ENCODE measurements at regions not wholly inside any gene's neighbourhood (a gene's known extent, or its start where the extent isn't known, plus 50 kb on each side); places are given as distances from the start of the nearest gene placed in this dataset.

GRCh38 chr7:16061630-16062029 lies 359.7 kb downstream of the CRPPA start (continued):
- TF ChIP-seq ZNF462 (CRISPR knock-in tag; IDR thresholded peaks at IDR 0.05) (no peak), CREB1 (CRISPR knock-in tag; IDR thresholded peaks at IDR 0.05; ENCODE audit: low read depth) (no peak)

- no peaks in the 10 kb centered on the region for H3K79me2 ChIP-seq (replicated peaks; ENCODE audit: insufficient read depth)
- H3K27ac ChIP-seq (ENCODE audit: low read depth): no peak overlapping the region
- Mint-ChIP-seq H3K4me3 (no peak overlapping the region), H3K9me3 (no peaks in the 10 kb centered on the region), H3K4me1 (peaks cover 11% of the 10 kb centered on the region; the same call in 2 of the 3 replicates), H3K36me3 (ENCODE audit: low read depth) (no peaks in the 10 kb centered on the region), H3K27me3 (ENCODE audit: insufficient read depth, low read depth, poor library complexity) (no peaks in the 10 kb centered on the region), H3K27ac (no peak overlapping the region)
- no peak for ATAC-seq
- DNase-seq (ENCODE audit: low spot score): no peak
- peaks cover 5% of the 10 kb centered on the region for H3K4me1 ChIP-seq (ENCODE audit: insufficient read depth)
- no peak overlapping the region for H2AFZ ChIP-seq
- no peaks in the 10 kb centered on the region for H3F3A ChIP-seq (replicated peaks; ENCODE audit: low read depth)
- H3K4me2 ChIP-seq: no peak overlapping the region
- no peaks in the 10 kb centered on the region; the same call in 1 of the 2 replicates for H3K9me2 ChIP-seq (ENCODE audit: insufficient read depth)
- H4K20me1 ChIP-seq (replicated peaks; ENCODE audit: insufficient read depth): no peaks in the 10 kb centered on the region
- no peaks in the 10 kb centered on the region for H3K36me3 ChIP-seq (ENCODE audit: insufficient read depth)
- no peaks in the 10 kb centered on the region for H3K27me3 ChIP-seq (ENCODE audit: insufficient read depth)
- no peak overlapping the region for H3K4me3 ChIP-seq
- TF ChIP-seq ZNF462 (CRISPR knock-in tag; IDR thresholded peaks at IDR 0.05) (no peak), ZNF114 (CRISPR knock-in tag; IDR thresholded peaks at IDR 0.05) (no peak), STAT1 (IDR thresholded peaks at IDR 0.05; ENCODE audit: unreplicated experiment) (no peak), EZH2phosphoT487 (IDR thresholded peaks at IDR 0.05; ENCODE audit: unreplicated experiment) (no peak), CREB1 (CRISPR knock-in tag; IDR thresholded peaks at IDR 0.05; ENCODE audit: low read depth) (no peak), POLR2AphosphoS5 (IDR thresholded peaks at IDR 0.05; ENCODE audit: low read depth) (no peak), EZH2 (IDR thresholded peaks at IDR 0.05; ENCODE audit: low read depth, unreplicated experiment) (no peak)
These were observed 360.3 kb downstream of the CRPPA start for GRCh38 chr7:16061011-16061410.

Measured in GM23338 (cell line).